ENCODE measurements at regions not wholly inside any gene's neighbourhood (a gene's known extent, or its start where the extent isn't known, plus 50 kb on each side); places are given as distances from the start of the nearest gene placed in this dataset.

- TF ChIP-seq PRDM2 (tag by site-specific recombination; IDR thresholded peaks at IDR 0.05; ENCODE audit: borderline replicate concordance): no peak
- no peak for TF ChIP-seq ZNF510 (tag by site-specific recombination; IDR thresholded peaks at IDR 0.05; ENCODE audit: insufficient replicate concordance)
- TF ChIP-seq ZNF341 (tag by site-specific recombination; IDR thresholded peaks at IDR 0.05; ENCODE audit: low read depth): no peak
- no peak for TF ChIP-seq ZBTB48 (tag by site-specific recombination; IDR thresholded peaks at IDR 0.05)
- no peak for TF ChIP-seq ZNF184 (tag by site-specific recombination; IDR thresholded peaks at IDR 0.05)
- no peak for TF ChIP-seq ZNF157 (tag by site-specific recombination; IDR thresholded peaks at IDR 0.05)
- TF ChIP-seq SP3 (tag by site-specific recombination; IDR thresholded peaks at IDR 0.05): no peak
- no peak for TF ChIP-seq SCRT1 (tag by site-specific recombination; IDR thresholded peaks at IDR 0.05; ENCODE audit: borderline replicate concordance)
- TF ChIP-seq ZNF266 (tag by site-specific recombination; IDR thresholded peaks at IDR 0.05; ENCODE audit: low read depth): no peak
These were observed 614.6 kb downstream of the PCDH19 start (continued) for GRCh38 chrX:99795495-99795894.

- no peaks in the 10 kb centered on the region for H3K9me3 ChIP-seq (ENCODE audit: control insufficient read depth, insufficient read depth, low read depth, low read length)
- no peaks in the 10 kb centered on the region for H3K4me1 ChIP-seq (ENCODE audit: control insufficient read depth, insufficient read depth, low read length)
- H3K27ac ChIP-seq (ENCODE audit: extremely low read depth, low read depth, low read length): no peak overlapping the region
- no peak for TF ChIP-seq REPIN1 (tag by site-specific recombination; IDR thresholded peaks at IDR 0.05; ENCODE audit: low read depth)
- TF ChIP-seq ZNF391 (tag by site-specific recombination; IDR thresholded peaks at IDR 0.05; ENCODE audit: borderline replicate concordance, low read depth): no peak
- TF ChIP-seq ZNF426 (tag by site-specific recombination; IDR thresholded peaks at IDR 0.05): no peak
- no peak for TF ChIP-seq ZBTB6 (tag by site-specific recombination; IDR thresholded peaks at IDR 0.05)
- no peak for TF ChIP-seq ZNF488 (tag by site-specific recombination; IDR thresholded peaks at IDR 0.05)
- TF ChIP-seq ZNF560 (tag by site-specific recombination; IDR thresholded peaks at IDR 0.05; ENCODE audit: borderline replicate concordance): no peak
- no peak for TF ChIP-seq ZNF670 (tag by site-specific recombination; IDR thresholded peaks at IDR 0.05; ENCODE audit: low read depth)
- no peak for TF ChIP-seq ZNF354C (tag by site-specific recombination; IDR thresholded peaks at IDR 0.05; ENCODE audit: borderline replicate concordance, low read depth)
- no peak for TF ChIP-seq KLF9 (tag by site-specific recombination; IDR thresholded peaks at IDR 0.05; ENCODE audit: low read depth)
- no peak for TF ChIP-seq IKZF3 (tag by site-specific recombination; IDR thresholded peaks at IDR 0.05)
- no peak for TF ChIP-seq ZNF544 (tag by site-specific recombination; IDR thresholded peaks at IDR 0.05)
- TF ChIP-seq TCF7L2 (IDR thresholded peaks at IDR 0.05; ENCODE audit: borderline replicate concordance, low read depth, low read length): no peak
- no peak for TF ChIP-seq ZNF555 (tag by site-specific recombination; conservative IDR thresholded peaks at IDR 0.05)
- no peak for TF ChIP-seq YY2 (tag by site-specific recombination; IDR thresholded peaks at IDR 0.05)
- ChIA-PET POLR2A (no interaction called here), CTCF (no interaction called here)
- no peaks in the 10 kb centered on the region for H3K36me3 ChIP-seq (ENCODE audit: control insufficient read depth in 2 of 2, insufficient read depth in 1 of 2, low read length in 2 of 2)
- H3K4me3 ChIP-seq (ENCODE audit: low read depth, low read length): no peak overlapping the region
These were observed 627.5 kb downstream of the PCDH19 start for GRCh38 chrX:99782516-99783040.

Measured in HEK293 (cell line).